B cell (primary cell): ENCODE measurements at regions not wholly inside any gene's neighbourhood (a gene's known extent, or its start where the extent isn't known, plus 50 kb on each side); places are given as distances from the start of the nearest gene placed in this dataset.

Source experiments
- ATAC-seq: fragments of 200-7000 bp; cut with Tn5 transposase; one replicate; pipeline ENCODE4 v1.10.0; 2021; ENCODE audit warnings: low read depth, mild to moderate bottlenecking, moderate number of reproducible peaks, moderate library complexity
- CTCF ChIA-PET: fragments of 350-600 bp; sonication (Branson Sonifier 250); formaldehyde crosslinking; loops from one replicate; lab custom pipeline; 2021; ENCODE audit warnings: antibody characterized with exemption, inconsistent platforms; lab: Charles Lee
- POLR2A ChIA-PET: fragments of 350-600 bp; sonication (Branson Sonifier 250); formaldehyde crosslinking; loops from one replicate; lab custom pipeline; 2021; ENCODE audit warnings: antibody characterized with exemption; lab: Charles Lee
- DNase-seq: peaks from one replicate; pipeline ENCODE4 v3.0.0; 2013
- H2AFZ ChIP-seq: 2 replicates; pipeline ENCODE4 v1.6.1; 2012; ENCODE audit warnings: mild to moderate bottlenecking, low read depth, low read length; ENCODE audit not compliant: insufficient read depth, poor library complexity, severe bottlenecking
- H3K27ac ChIP-seq, 2 donors: 1 replicate in 1 of 2; 2 replicates in 1 of 2; pipeline ENCODE4 v1.5.1; 2012 to 2013; ENCODE audit warnings: low read length in 2 of 2, mild to moderate bottlenecking in 2 of 2, moderate library complexity in 1 of 2
- H3K27me3 ChIP-seq, 4 experiments: fragments of 200-600 bp in 1 of 4; sonication (generic) in 1 of 4; replicated peaks in 1 of 4; 1 replicate in 2 of 4; 2 replicates in 2 of 4; pipeline versions ENCODE4 v1.6.1 to v1.7.0; 2013 to 2016; ENCODE audit warnings: low read length in 3 of 4, mild to moderate bottlenecking in 2 of 4, mixed read lengths in 1 of 4, moderate library complexity in 1 of 4; ENCODE audit not compliant: insufficient read depth in 4 of 4, control insufficient read depth in 3 of 4; ENCODE audit errors: control extremely low read depth in 1 of 4
- H3K36me3 ChIP-seq, 2 experiments: replicated peaks in 1 of 2; 1 replicate in 1 of 2; 2 replicates in 1 of 2; pipeline versions ENCODE4 v1.6.1 to v1.7.1; 2013; ENCODE audit warnings: low read length in 1 of 2; ENCODE audit not compliant: insufficient read depth in 2 of 2, control insufficient read depth in 1 of 2; ENCODE audit errors: control extremely low read depth in 1 of 2, extremely low read depth in 1 of 2
- H3K4me1 ChIP-seq, 2 donors: fragments of 200-600 bp in 1 of 2; sonication (generic) in 1 of 2; 1 replicate in 1 of 2; 2 replicates in 1 of 2; pipeline versions ENCODE4 v1.5.1 to v1.6.1; 2013 to 2017; ENCODE audit warnings: low read length in 2 of 2; ENCODE audit not compliant: control insufficient read depth in 2 of 2, insufficient read depth in 2 of 2
- H3K4me2 ChIP-seq: replicated peaks from 2 replicates; pipeline ENCODE3; 2012; ENCODE audit warnings: mild to moderate bottlenecking, low read depth, low read length; ENCODE audit not compliant: poor library complexity, severe bottlenecking
- H3K4me3 ChIP-seq, 5 experiments: fragments of 200-600 bp in 1 of 5; sonication (generic) in 1 of 5; 1 replicate in 3 of 5; 2 replicates in 2 of 5; pipeline versions ENCODE4 v1.5.1 to v1.7.0; 2011 to 2016; ENCODE audit warnings: low read length in 4 of 5, mild to moderate bottlenecking in 4 of 5, low read depth in 2 of 5, control low read depth in 1 of 5, moderate library complexity in 1 of 5; ENCODE audit not compliant: insufficient read depth in 1 of 5; ENCODE audit errors: control extremely low read depth in 1 of 5, extremely low read depth in 1 of 5
- H3K79me2 ChIP-seq: fragments of 200-600 bp; sonication (generic); one replicate; pipeline ENCODE4 v1.6.0; 2016; ENCODE audit warnings: low read length; ENCODE audit not compliant: control insufficient read depth, insufficient read depth
- H3K9ac ChIP-seq: fragments of 200-600 bp; sonication (generic); 2 replicates; pipeline ENCODE4 v1.6.1; 2017; ENCODE audit warnings: mild to moderate bottlenecking, low read length, moderate library complexity
- H3K9me3 ChIP-seq, 3 donors: one replicate each; pipeline versions ENCODE4 v1.6.1 to v1.7.1; 2013; ENCODE audit warnings: low read length in 2 of 3; ENCODE audit not compliant: control insufficient read depth in 2 of 3, insufficient read depth in 1 of 3; ENCODE audit errors: control extremely low read depth in 1 of 3
- H4K20me1 ChIP-seq: 2 replicates; pipeline ENCODE4 v1.6.0; 2012; ENCODE audit warnings: mild to moderate bottlenecking, low read length; ENCODE audit not compliant: insufficient read depth, control insufficient read depth, poor library complexity, severe bottlenecking
- H3K27ac Mint-ChIP-seq: one replicate; pipeline ENCODE4 v1.8.0; 2021; ENCODE audit warnings: mixed read lengths
- H3K27me3 Mint-ChIP-seq: one replicate; pipeline ENCODE4 v1.8.0; 2021; ENCODE audit warnings: mixed read lengths
- H3K4me1 Mint-ChIP-seq: one replicate; pipeline ENCODE4 v1.8.0; 2021; ENCODE audit warnings: mixed read lengths
- H3K4me3 Mint-ChIP-seq: one replicate; pipeline ENCODE4 v1.8.0; 2021; ENCODE audit warnings: mixed read lengths
- H3K9me3 Mint-ChIP-seq: one replicate; pipeline ENCODE4 v1.8.0; 2022; ENCODE audit warnings: mixed read lengths; ENCODE audit not compliant: insufficient read depth
- CTCF ChIP-seq: fragments of 200-600 bp; IDR thresholded peaks from one replicate; pipeline ENCODE4 v1.8.0; 2022; ENCODE audit warnings: antibody characterized with exemption, mild to moderate bottlenecking
- EZH2 ChIP-seq: IDR thresholded peaks from 2 replicates; pipeline ENCODE4 v1.6.1; 2012; ENCODE audit warnings: borderline replicate concordance, low read depth, mild to moderate bottlenecking, moderate library complexity, low read length; ENCODE audit not compliant: insufficient read depth, poor library complexity, severe bottlenecking
- WGBS: methylation state at CpG from one replicate; pipeline ENCODE4 v1.1.5; 2013; ENCODE audit warnings: missing lambda C conversion rate; ENCODE audit not compliant: insufficient coverage; 5-methylcytosine and 5-hydroxymethylcytosine counted together
- intact Hi-C: fragments of 100-400 bp; cut with micrococcal nuclease; formaldehyde crosslinking; loops from one replicate; pipeline ENCODE4 v1.10.0; 2022

GRCh38 chr5:19258686-19259085, 729.3 kb downstream of the CDH18 start:
- ChIA-PET CTCF (no interaction called here), POLR2A (no interaction called here)
- H3K9me3 ChIP-seq = peaks cover 0 to 3% (median 0%) of the 10 kb centered on the region in 3 donors
- no peak overlapping the region for H3K4me3 ChIP-seq
- no peak for DNase-seq
- H3K27me3 ChIP-seq = no peaks in the 10 kb centered on the region
- no peaks in the 10 kb centered on the region for H3K79me2 ChIP-seq
- H3K4me2 ChIP-seq = no peak overlapping the region
- H3K9ac ChIP-seq = no peak overlapping the region
- no peak for ATAC-seq
- no peaks in the 10 kb centered on the region for H4K20me1 ChIP-seq
- H3K9me3 Mint-ChIP-seq = no peaks in the 10 kb centered on the region
- H2AFZ ChIP-seq = no peak overlapping the region
- intact Hi-C loops = no loop called here
- H3K4me1 Mint-ChIP-seq = no peaks in the 10 kb centered on the region
- no peak overlapping the region for H3K4me3 Mint-ChIP-seq
- H3K4me1 ChIP-seq = no peaks in the 10 kb centered on the region
- no peak overlapping the region for H3K27ac Mint-ChIP-seq
- no peaks in the 10 kb centered on the region for H3K27me3 Mint-ChIP-seq
- TF ChIP-seq EZH2 (no peak), CTCF (no peak)
- no peaks in the 10 kb centered on the region for H3K36me3 ChIP-seq
- H3K27ac ChIP-seq = no peak overlapping the region

- Histone ChIP-seq H3K9ac (no peak overlapping the region), H3K27ac (no peak overlapping the region), H3K36me3 (no peaks in the 10 kb centered on the region), H3K79me2 (no peaks in the 10 kb centered on the region), H3K27me3 (no peaks in the 10 kb centered on the region), H2AFZ (no peak overlapping the region), H3K4me3 (no peak overlapping the region), H3K4me2 (no peak overlapping the region), H3K9me3 (peaks cover 0 to 3% (median 0%) of the 10 kb centered on the region in 3 donors), H4K20me1 (no peaks in the 10 kb centered on the region), H3K4me1 (no peaks in the 10 kb centered on the region)
- intact Hi-C loops = no loop called here
- H3K9me3 Mint-ChIP-seq = no peaks in the 10 kb centered on the region
- H3K4me1 Mint-ChIP-seq = no peaks in the 10 kb centered on the region
- ChIA-PET CTCF (no interaction called here), POLR2A (no interaction called here)
- no CpG with 5 or more reads among the region's 4 CpGs for WGBS
- ATAC-seq (no peak), DNase-seq (no peak)
- no peak overlapping the region for H3K27ac Mint-ChIP-seq
- no peaks in the 10 kb centered on the region for H3K27me3 Mint-ChIP-seq
- TF ChIP-seq EZH2 = no peak
- no peak for TF ChIP-seq CTCF
- no peak overlapping the region for H3K4me3 Mint-ChIP-seq
Observed at GRCh38 chr5:19261879-19262278, 726.1 kb downstream of the CDH18 start.
